ENCODE measurements at regions not wholly inside any gene's neighbourhood (a gene's known extent, or its start where the extent isn't known, plus 50 kb on each side); places are given as distances from the start of the nearest gene placed in this dataset.
"Not testable (repeated sequence)": the region's sequence is repeated elsewhere in the genome, so short reads cannot be mapped to it uniquely, and the experiment has no call there.

DNA sequence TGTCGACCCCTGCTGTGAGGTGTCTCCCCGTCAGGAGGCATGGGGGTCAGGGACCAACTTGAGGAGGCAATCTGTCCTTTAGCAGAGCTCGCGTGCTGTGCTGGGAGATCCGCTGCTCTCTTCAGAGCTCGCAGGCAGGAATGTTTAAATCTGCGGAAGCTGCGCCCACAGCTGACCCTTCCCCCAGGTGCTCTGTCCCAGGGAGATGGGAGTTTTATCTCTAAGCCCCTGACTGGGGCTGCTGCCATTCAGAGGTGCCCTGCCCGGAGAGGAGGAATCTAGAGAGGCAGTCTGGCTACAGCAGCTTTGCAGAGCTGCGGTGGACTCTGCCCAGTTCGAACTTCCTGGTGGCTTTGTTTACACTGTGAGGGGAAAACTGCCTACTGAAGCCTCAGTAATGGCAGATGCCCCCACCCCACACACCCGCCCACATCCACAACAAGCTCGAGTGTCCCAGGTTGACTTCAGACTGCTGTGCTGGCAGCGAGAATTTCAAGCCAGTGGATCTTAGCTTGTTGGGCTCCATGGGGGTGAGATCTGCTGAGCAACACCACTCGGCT lies 133.1 kb downstream of the CENPC start:
- H3K27ac ChIP-seq (ENCODE audit: low read length); H3K9me3 ChIP-seq (ENCODE audit: control insufficient read depth, low read depth, low read length); H3K4me3 ChIP-seq (ENCODE audit: low read length); H3K27me3 ChIP-seq (ENCODE audit: control insufficient read depth, insufficient read depth, low read length); H3K9ac ChIP-seq (ENCODE audit: low read length); H3K36me3 ChIP-seq (ENCODE audit: control insufficient read depth, low read depth, low read length); H3K4me1 ChIP-seq (ENCODE audit: control insufficient read depth, low read depth, low read length): not testable (repeated sequence)

DNA sequence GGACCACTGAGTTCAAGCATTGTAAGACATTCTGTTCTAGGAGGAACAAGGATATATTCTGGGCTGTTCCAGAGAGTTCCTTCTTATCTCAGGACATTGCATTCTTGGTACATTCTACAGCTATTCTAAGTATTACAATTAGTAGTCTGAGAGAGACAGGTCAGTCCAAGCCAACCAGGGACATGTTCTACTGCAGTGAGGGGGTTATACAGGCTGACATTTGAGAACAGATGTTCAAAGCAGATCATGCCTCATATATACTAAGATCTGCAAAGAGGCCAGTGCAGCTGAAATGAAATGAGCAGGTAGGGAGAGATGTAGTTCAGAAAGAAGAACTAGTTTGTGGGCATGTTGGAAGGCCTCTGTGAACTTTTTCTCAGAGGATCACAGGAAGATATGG lies 142.0 kb downstream of the CENPC start:
- H3K9ac ChIP-seq (ENCODE audit: low read length), result no peak overlapping the region
- no peaks in the 10 kb centered on the region for H3K4me1 ChIP-seq (ENCODE audit: control insufficient read depth, low read depth, low read length)
- H3K27me3 ChIP-seq (ENCODE audit: control insufficient read depth, insufficient read depth, low read length), result no peaks in the 10 kb centered on the region
- no peak overlapping the region for H3K4me3 ChIP-seq (ENCODE audit: low read length)
- H3K9me3 ChIP-seq (ENCODE audit: control insufficient read depth, low read depth, low read length), result no peaks in the 10 kb centered on the region
- no peaks in the 10 kb centered on the region for H3K36me3 ChIP-seq (ENCODE audit: control insufficient read depth, low read depth, low read length)
- H3K27ac ChIP-seq (ENCODE audit: low read length), result no peak overlapping the region

DNA sequence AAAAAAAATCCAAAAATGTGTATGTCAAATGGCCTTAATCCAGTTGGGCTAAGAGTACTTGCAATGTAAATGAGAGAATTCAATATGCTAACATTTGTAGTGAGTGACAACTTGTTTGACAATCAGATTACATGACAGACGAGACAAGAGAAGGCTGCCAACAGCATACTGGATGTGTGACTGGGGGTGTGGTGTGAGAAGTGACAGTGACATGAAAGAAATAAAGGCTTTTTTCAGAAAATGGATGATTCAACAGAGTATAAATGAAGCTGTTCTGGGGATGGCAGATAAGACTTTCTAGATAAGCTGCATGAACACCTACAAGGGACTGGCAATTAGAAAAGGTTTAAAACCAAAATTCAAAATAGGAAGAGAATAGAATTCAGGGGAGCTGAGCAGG lies 143.4 kb downstream of the CENPC start:
- Histone ChIP-seq H3K36me3 (ENCODE audit: control insufficient read depth, low read depth, low read length) (no peaks in the 10 kb centered on the region), H3K4me3 (ENCODE audit: low read length) (no peak overlapping the region), H3K27me3 (ENCODE audit: control insufficient read depth, insufficient read depth, low read length) (no peaks in the 10 kb centered on the region), H3K9me3 (ENCODE audit: control insufficient read depth, low read depth, low read length) (no peaks in the 10 kb centered on the region), H3K27ac (ENCODE audit: low read length) (no peak overlapping the region), H3K4me1 (ENCODE audit: control insufficient read depth, low read depth, low read length) (no peaks in the 10 kb centered on the region), H3K9ac (ENCODE audit: low read length) (no peak overlapping the region)

GRCh38 chr4:67397931-67398330 lies 147.4 kb downstream of the CENPC start:
- no peak overlapping the region for H3K9ac ChIP-seq (ENCODE audit: low read length)
- H3K4me3 ChIP-seq (ENCODE audit: low read length), result no peak overlapping the region
- H3K4me1 ChIP-seq (ENCODE audit: control insufficient read depth, low read depth, low read length), result no peaks in the 10 kb centered on the region
- H3K27ac ChIP-seq (ENCODE audit: low read length), result no peak overlapping the region
- no peaks in the 10 kb centered on the region for H3K36me3 ChIP-seq (ENCODE audit: control insufficient read depth, low read depth, low read length)
- H3K27me3 ChIP-seq (ENCODE audit: control insufficient read depth, insufficient read depth, low read length), result no peaks in the 10 kb centered on the region
- H3K9me3 ChIP-seq (ENCODE audit: control insufficient read depth, low read depth, low read length), result no peaks in the 10 kb centered on the region

GRCh38 chr4:67397031-67397430 lies 148.3 kb downstream of the CENPC start:
- Histone ChIP-seq H3K36me3 (ENCODE audit: control insufficient read depth, low read depth, low read length) (no peaks in the 10 kb centered on the region), H3K4me1 (ENCODE audit: control insufficient read depth, low read depth, low read length) (no peaks in the 10 kb centered on the region), H3K4me3 (ENCODE audit: low read length) (no peak overlapping the region), H3K9me3 (ENCODE audit: control insufficient read depth, low read depth, low read length) (no peaks in the 10 kb centered on the region), H3K27me3 (ENCODE audit: control insufficient read depth, insufficient read depth, low read length) (no peaks in the 10 kb centered on the region), H3K9ac (ENCODE audit: low read length) (no peak overlapping the region), H3K27ac (ENCODE audit: low read length) (no peak overlapping the region)

- Histone ChIP-seq H3K27me3 (ENCODE audit: control insufficient read depth, insufficient read depth, low read length) (no peaks in the 10 kb centered on the region), H3K4me1 (ENCODE audit: control insufficient read depth, low read depth, low read length) (no peaks in the 10 kb centered on the region), H3K27ac (ENCODE audit: low read length) (no peak overlapping the region), H3K4me3 (ENCODE audit: low read length) (no peak overlapping the region), H3K9me3 (ENCODE audit: control insufficient read depth, low read depth, low read length) (no peaks in the 10 kb centered on the region), H3K36me3 (ENCODE audit: control insufficient read depth, low read depth, low read length) (no peaks in the 10 kb centered on the region), H3K9ac (ENCODE audit: low read length) (no peak overlapping the region)
Observed at GRCh38 chr4:67396008-67396407, 149.3 kb downstream of the CENPC start.

GRCh38 chr4:67394879-67395278 lies 150.4 kb downstream of the CENPC start:
- Histone ChIP-seq H3K9ac (ENCODE audit: low read length) (no peak overlapping the region), H3K4me1 (ENCODE audit: control insufficient read depth, low read depth, low read length) (no peaks in the 10 kb centered on the region), H3K4me3 (ENCODE audit: low read length) (no peak overlapping the region), H3K36me3 (ENCODE audit: control insufficient read depth, low read depth, low read length) (no peaks in the 10 kb centered on the region), H3K9me3 (ENCODE audit: control insufficient read depth, low read depth, low read length) (no peaks in the 10 kb centered on the region), H3K27ac (ENCODE audit: low read length) (no peak overlapping the region), H3K27me3 (ENCODE audit: control insufficient read depth, insufficient read depth, low read length) (no peaks in the 10 kb centered on the region)

- H3K36me3 ChIP-seq (ENCODE audit: control insufficient read depth, low read depth, low read length), result no peaks in the 10 kb centered on the region
- no peaks in the 10 kb centered on the region for H3K9me3 ChIP-seq (ENCODE audit: control insufficient read depth, low read depth, low read length)
- H3K4me1 ChIP-seq (ENCODE audit: control insufficient read depth, low read depth, low read length), result no peaks in the 10 kb centered on the region
- H3K27me3 ChIP-seq (ENCODE audit: control insufficient read depth, insufficient read depth, low read length), result no peaks in the 10 kb centered on the region
- no peak overlapping the region for H3K27ac ChIP-seq (ENCODE audit: low read length)
- H3K9ac ChIP-seq (ENCODE audit: low read length), result no peak overlapping the region
- no peak overlapping the region for H3K4me3 ChIP-seq (ENCODE audit: low read length)
Observed at GRCh38 chr4:67393699-67394281, 151.5 kb downstream of the CENPC start.

- Histone ChIP-seq H3K4me3 (ENCODE audit: low read length) (no peak overlapping the region), H3K27ac (ENCODE audit: low read length) (no peak overlapping the region), H3K9me3 (ENCODE audit: control insufficient read depth, low read depth, low read length) (no peaks in the 10 kb centered on the region), H3K9ac (ENCODE audit: low read length) (no peak overlapping the region), H3K4me1 (ENCODE audit: control insufficient read depth, low read depth, low read length) (no peaks in the 10 kb centered on the region), H3K36me3 (ENCODE audit: control insufficient read depth, low read depth, low read length) (no peaks in the 10 kb centered on the region), H3K27me3 (ENCODE audit: control insufficient read depth, insufficient read depth, low read length) (no peaks in the 10 kb centered on the region)
Observed at GRCh38 chr4:67393007-67393406, 152.3 kb downstream of the CENPC start.

- not testable (repeated sequence) for H3K27ac ChIP-seq (ENCODE audit: low read length); H3K36me3 ChIP-seq (ENCODE audit: control insufficient read depth, low read depth, low read length); H3K27me3 ChIP-seq (ENCODE audit: control insufficient read depth, insufficient read depth, low read length); H3K4me3 ChIP-seq (ENCODE audit: low read length); H3K9ac ChIP-seq (ENCODE audit: low read length); H3K4me1 ChIP-seq (ENCODE audit: control insufficient read depth, low read depth, low read length); H3K9me3 ChIP-seq (ENCODE audit: control insufficient read depth, low read depth, low read length)
Observed at GRCh38 chr4:67381406-67381804, 163.9 kb downstream of the CENPC start.

GRCh38 chr4:67380702-67381405 lies 164.4 kb downstream of the CENPC start:
- not testable (repeated sequence) for H3K9me3 ChIP-seq (ENCODE audit: control insufficient read depth, low read depth, low read length); H3K27ac ChIP-seq (ENCODE audit: low read length); H3K36me3 ChIP-seq (ENCODE audit: control insufficient read depth, low read depth, low read length); H3K27me3 ChIP-seq (ENCODE audit: control insufficient read depth, insufficient read depth, low read length); H3K4me3 ChIP-seq (ENCODE audit: low read length); H3K4me1 ChIP-seq (ENCODE audit: control insufficient read depth, low read depth, low read length); H3K9ac ChIP-seq (ENCODE audit: low read length)

GRCh38 chr4:67380154-67380553 lies 165.1 kb downstream of the CENPC start:
- H3K9ac ChIP-seq (ENCODE audit: low read length), result no peak overlapping the region
- no peaks in the 10 kb centered on the region for H3K9me3 ChIP-seq (ENCODE audit: control insufficient read depth, low read depth, low read length)
- H3K36me3 ChIP-seq (ENCODE audit: control insufficient read depth, low read depth, low read length), result no peaks in the 10 kb centered on the region
- H3K4me3 ChIP-seq (ENCODE audit: low read length), result no peak overlapping the region
- H3K4me1 ChIP-seq (ENCODE audit: control insufficient read depth, low read depth, low read length), result no peaks in the 10 kb centered on the region
- H3K27ac ChIP-seq (ENCODE audit: low read length), result no peak overlapping the region
- H3K27me3 ChIP-seq (ENCODE audit: control insufficient read depth, insufficient read depth, low read length), result no peaks in the 10 kb centered on the region

Measured in iPS-18a (cell line).